ENCODE measurements at regions not wholly inside any gene's neighbourhood (a gene's known extent, or its start where the extent isn't known, plus 50 kb on each side); places are given as distances from the start of the nearest gene placed in this dataset.

DNA sequence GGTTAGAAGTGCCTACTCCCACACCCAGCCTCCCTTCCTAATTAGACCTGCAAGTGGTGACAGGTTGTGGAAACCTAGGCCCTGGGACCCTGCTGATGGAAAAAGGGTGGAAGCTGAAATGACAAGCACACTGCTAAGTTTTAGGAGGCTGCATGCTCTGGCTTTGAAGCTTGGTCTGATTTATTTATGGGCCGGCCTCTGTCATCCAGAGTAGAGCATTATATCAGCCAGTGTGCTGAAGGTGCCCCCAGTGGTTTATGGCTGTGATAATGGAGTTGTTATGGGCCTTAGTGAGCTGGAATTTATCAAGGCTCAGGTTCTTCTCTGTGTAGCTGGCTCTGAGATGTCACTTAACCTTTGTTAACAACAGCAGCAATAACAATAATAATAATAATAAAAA lies 142.6 kb downstream of the UTP18 start:
- TF ChIP-seq, protein P1, sequence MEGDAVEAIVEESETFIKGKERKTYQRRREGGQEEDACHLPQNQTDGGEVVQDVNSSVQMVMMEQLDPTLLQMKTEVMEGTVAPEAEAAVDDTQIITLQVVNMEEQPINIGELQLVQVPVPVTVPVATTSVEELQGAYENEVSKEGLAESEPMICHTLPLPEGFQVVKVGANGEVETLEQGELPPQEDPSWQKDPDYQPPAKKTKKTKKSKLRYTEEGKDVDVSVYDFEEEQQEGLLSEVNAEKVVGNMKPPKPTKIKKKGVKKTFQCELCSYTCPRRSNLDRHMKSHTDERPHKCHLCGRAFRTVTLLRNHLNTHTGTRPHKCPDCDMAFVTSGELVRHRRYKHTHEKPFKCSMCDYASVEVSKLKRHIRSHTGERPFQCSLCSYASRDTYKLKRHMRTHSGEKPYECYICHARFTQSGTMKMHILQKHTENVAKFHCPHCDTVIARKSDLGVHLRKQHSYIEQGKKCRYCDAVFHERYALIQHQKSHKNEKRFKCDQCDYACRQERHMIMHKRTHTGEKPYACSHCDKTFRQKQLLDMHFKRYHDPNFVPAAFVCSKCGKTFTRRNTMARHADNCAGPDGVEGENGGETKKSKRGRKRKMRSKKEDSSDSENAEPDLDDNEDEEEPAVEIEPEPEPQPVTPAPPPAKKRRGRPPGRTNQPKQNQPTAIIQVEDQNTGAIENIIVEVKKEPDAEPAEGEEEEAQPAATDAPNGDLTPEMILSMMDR (IDR thresholded peaks at IDR 0.05; ENCODE audit: poor library complexity, severe bottlenecking) = no peak
- DNase-seq (ENCODE audit: low spot score) (no peak), ATAC-seq (ENCODE audit: low read depth) (no peak)
- Histone ChIP-seq H3K36me3 (ENCODE audit: low read depth) (no peaks in the 10 kb centered on the region), H3K4me3 (ENCODE audit: severe bottlenecking) (no peak overlapping the region), H3K4me1 (ENCODE audit: insufficient read depth, poor library complexity, severe bottlenecking) (no peaks in the 10 kb centered on the region), H3K9me3 (ENCODE audit: severe bottlenecking) (no peaks in the 10 kb centered on the region), H3K27ac (ENCODE audit: poor library complexity, severe bottlenecking) (no peak overlapping the region), H3K27me3 (ENCODE audit: insufficient read depth, poor library complexity, severe bottlenecking) (no peaks in the 10 kb centered on the region)

DNA sequence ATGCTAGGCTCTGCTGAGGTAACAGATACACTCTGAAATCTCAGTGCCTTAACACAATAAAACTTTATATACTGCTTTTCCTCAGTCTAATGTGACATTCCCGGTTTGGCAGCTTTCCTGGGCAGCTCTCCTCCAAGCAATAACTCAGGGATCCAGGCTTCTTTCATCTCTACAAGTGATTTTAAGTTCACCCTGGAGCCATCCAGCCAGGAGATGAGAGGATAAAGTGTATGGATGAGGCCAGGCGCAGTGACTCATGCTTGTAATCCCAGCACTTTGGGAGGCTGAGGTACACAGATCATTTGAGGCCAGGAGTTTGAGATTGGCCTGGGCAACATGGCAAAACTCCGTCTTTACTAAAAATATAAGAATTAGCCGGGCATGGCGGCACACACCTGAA lies 147.2 kb downstream of the UTP18 start:
- Histone ChIP-seq H3K9me3 (ENCODE audit: severe bottlenecking) (no peaks in the 10 kb centered on the region), H3K4me3 (ENCODE audit: severe bottlenecking) (no peak overlapping the region), H3K27me3 (ENCODE audit: insufficient read depth, poor library complexity, severe bottlenecking) (peaks cover 9% of the 10 kb centered on the region), H3K4me1 (ENCODE audit: insufficient read depth, poor library complexity, severe bottlenecking) (no peaks in the 10 kb centered on the region), H3K36me3 (ENCODE audit: low read depth) (no peaks in the 10 kb centered on the region), H3K27ac (ENCODE audit: poor library complexity, severe bottlenecking) (no peak overlapping the region)
- TF ChIP-seq, protein P1 (IDR thresholded peaks at IDR 0.05; ENCODE audit: poor library complexity, severe bottlenecking) = no peak
- DNase-seq (ENCODE audit: low spot score) = no peak
- no peak for ATAC-seq (ENCODE audit: low read depth)

DNA sequence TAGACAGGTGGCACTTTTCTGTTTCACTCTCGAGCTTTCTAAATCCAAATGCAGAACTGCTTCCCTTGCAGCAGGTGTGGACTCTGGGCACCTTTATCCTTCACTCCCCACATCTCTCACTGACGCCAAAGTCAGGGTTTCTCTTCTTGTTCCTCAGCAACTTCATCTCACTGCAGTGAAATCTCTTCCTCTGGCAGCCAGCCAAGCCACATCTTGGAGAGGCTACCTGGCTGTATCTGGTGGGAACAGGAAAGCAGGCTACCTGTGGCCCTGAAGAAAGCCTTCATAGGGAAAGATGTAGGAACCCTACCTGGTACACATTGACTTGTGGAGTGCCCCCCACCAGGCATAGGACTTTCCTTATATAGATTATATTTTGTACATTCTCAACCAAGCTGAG lies 159.1 kb downstream of the UTP18 start:
- Histone ChIP-seq H3K27ac (ENCODE audit: poor library complexity, severe bottlenecking) (no peak overlapping the region), H3K9me3 (ENCODE audit: severe bottlenecking) (no peaks in the 10 kb centered on the region), H3K4me3 (ENCODE audit: severe bottlenecking) (no peak overlapping the region), H3K4me1 (ENCODE audit: insufficient read depth, poor library complexity, severe bottlenecking) (no peaks in the 10 kb centered on the region), H3K27me3 (ENCODE audit: insufficient read depth, poor library complexity, severe bottlenecking) (peaks cover 3% of the 10 kb centered on the region), H3K36me3 (ENCODE audit: low read depth) (no peaks in the 10 kb centered on the region)
- no peak for DNase-seq (ENCODE audit: low spot score)
- TF ChIP-seq, protein P1 (IDR thresholded peaks at IDR 0.05; ENCODE audit: poor library complexity, severe bottlenecking) = no peak
- ATAC-seq (ENCODE audit: low read depth) = no peak

DNA sequence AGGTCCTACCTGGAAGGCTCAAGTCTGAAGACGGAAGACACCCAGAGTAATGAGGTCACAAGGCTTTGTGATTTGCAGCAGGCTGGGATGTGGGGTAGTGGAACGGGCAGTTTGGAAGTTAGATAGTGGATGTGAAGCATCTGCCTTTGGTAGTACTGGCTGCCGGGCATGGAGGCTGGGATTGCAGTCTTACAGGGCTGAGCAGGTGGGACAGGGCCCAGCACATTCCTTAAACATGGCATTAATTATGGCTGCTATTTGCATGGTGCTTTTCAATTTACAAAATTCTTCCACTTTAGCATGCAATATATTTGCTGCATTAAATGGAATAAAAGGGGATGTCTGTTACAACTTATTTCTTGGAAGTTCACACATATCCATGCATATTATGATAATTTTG lies 161.2 kb downstream of the UTP18 start:
- Histone ChIP-seq H3K27ac (ENCODE audit: poor library complexity, severe bottlenecking) (no peak overlapping the region), H3K4me1 (ENCODE audit: insufficient read depth, poor library complexity, severe bottlenecking) (no peaks in the 10 kb centered on the region), H3K36me3 (ENCODE audit: low read depth) (no peaks in the 10 kb centered on the region), H3K9me3 (ENCODE audit: severe bottlenecking) (no peaks in the 10 kb centered on the region), H3K27me3 (ENCODE audit: insufficient read depth, poor library complexity, severe bottlenecking) (no peaks in the 10 kb centered on the region), H3K4me3 (ENCODE audit: severe bottlenecking) (no peak overlapping the region)
- DNase-seq (ENCODE audit: low spot score) = no peak
- TF ChIP-seq, protein P1 (IDR thresholded peaks at IDR 0.05; ENCODE audit: poor library complexity, severe bottlenecking) = no peak
- no peak for ATAC-seq (ENCODE audit: low read depth)

DNA sequence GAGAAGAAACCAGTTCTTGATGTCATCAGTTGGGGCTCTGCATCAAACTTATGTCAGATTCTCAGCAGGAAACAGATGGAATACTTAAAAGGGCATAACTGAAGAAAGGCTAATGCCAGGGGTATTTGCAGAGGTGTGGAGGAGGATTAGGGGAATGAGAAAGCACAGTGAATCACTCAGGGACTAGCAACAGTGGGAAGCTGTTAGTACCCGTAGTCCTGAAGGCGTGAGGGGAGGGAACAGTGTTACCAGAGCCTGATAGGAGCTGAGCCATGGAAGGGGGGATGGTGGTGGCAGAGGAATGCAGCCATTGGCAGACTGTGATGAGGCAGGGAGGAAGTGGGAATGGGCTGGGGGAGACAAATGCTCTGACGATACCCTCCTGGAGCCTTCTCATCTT lies 162.3 kb downstream of the UTP18 start:
- no peaks in the 10 kb centered on the region for H3K27me3 ChIP-seq (ENCODE audit: insufficient read depth, poor library complexity, severe bottlenecking)
- TF ChIP-seq, protein P1 (IDR thresholded peaks at IDR 0.05; ENCODE audit: poor library complexity, severe bottlenecking) = no peak
- H3K4me3 ChIP-seq (ENCODE audit: severe bottlenecking) = no peak overlapping the region
- H3K9me3 ChIP-seq (ENCODE audit: severe bottlenecking) = no peaks in the 10 kb centered on the region
- no peak overlapping the region for H3K27ac ChIP-seq (ENCODE audit: poor library complexity, severe bottlenecking)
- DNase-seq (ENCODE audit: low spot score) (no peak), ATAC-seq (ENCODE audit: low read depth) (peak; percentile 61)
- no peaks in the 10 kb centered on the region for H3K4me1 ChIP-seq (ENCODE audit: insufficient read depth, poor library complexity, severe bottlenecking)
- H3K36me3 ChIP-seq (ENCODE audit: low read depth) = no peaks in the 10 kb centered on the region

Measured in RWPE2 (cell line).